ENCODE measurements at regions not wholly inside any gene's neighbourhood (a gene's known extent, or its start where the extent isn't known, plus 50 kb on each side); places are given as distances from the start of the nearest gene placed in this dataset.

DNA sequence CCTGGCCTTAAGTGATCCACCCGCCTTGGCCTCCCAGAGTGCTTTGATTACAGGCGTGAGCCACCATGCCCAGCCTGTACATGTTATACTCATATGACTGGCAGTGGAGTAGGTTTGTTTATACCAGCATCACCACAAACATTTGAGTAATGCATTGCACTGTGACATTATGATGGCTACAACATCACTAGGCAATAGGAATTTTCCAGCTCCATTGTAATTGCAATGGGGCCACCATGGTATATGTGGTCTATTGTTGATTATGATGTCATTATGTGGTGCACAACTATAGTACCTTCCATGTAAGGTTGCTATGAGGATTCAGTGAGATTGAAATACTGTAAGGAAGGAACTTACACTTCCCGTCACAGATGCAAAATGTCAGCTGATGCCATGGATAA is 168.9 kb downstream of the COPRS start:
- DNase-seq (ENCODE audit: low read depth): no peak
- TF ChIP-seq, protein P1, sequence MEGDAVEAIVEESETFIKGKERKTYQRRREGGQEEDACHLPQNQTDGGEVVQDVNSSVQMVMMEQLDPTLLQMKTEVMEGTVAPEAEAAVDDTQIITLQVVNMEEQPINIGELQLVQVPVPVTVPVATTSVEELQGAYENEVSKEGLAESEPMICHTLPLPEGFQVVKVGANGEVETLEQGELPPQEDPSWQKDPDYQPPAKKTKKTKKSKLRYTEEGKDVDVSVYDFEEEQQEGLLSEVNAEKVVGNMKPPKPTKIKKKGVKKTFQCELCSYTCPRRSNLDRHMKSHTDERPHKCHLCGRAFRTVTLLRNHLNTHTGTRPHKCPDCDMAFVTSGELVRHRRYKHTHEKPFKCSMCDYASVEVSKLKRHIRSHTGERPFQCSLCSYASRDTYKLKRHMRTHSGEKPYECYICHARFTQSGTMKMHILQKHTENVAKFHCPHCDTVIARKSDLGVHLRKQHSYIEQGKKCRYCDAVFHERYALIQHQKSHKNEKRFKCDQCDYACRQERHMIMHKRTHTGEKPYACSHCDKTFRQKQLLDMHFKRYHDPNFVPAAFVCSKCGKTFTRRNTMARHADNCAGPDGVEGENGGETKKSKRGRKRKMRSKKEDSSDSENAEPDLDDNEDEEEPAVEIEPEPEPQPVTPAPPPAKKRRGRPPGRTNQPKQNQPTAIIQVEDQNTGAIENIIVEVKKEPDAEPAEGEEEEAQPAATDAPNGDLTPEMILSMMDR (conservative IDR thresholded peaks at IDR 0.05; ENCODE audit: low read depth, low read length): no peak
- no peak overlapping the region for H3K4me3 ChIP-seq (ENCODE audit: low read depth, low read length)

DNA sequence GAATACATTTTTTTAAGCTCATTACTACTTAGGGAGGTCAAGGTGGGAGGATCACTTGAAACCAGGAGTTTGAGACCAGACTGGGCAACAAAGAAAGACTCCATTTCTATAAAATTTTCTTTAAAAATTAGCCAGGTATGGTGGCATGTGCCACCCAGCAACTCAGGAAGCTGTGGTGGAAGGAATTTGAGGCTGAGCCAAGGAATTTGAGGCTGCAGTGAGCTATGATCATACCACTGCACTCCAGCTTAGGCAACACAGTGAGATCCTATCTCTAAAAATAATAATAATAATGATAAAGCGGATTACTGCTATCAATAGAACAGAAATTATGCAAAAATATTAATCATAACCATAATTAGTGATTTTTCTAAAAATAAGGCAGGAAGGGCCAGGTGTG is 170.3 kb downstream of the COPRS start:
- DNase-seq (ENCODE audit: low read depth): peak; percentile 16
- no peak overlapping the region for H3K4me3 ChIP-seq (ENCODE audit: low read depth, low read length)
- TF ChIP-seq, protein P1 (conservative IDR thresholded peaks at IDR 0.05; ENCODE audit: low read depth, low read length): no peak

DNA sequence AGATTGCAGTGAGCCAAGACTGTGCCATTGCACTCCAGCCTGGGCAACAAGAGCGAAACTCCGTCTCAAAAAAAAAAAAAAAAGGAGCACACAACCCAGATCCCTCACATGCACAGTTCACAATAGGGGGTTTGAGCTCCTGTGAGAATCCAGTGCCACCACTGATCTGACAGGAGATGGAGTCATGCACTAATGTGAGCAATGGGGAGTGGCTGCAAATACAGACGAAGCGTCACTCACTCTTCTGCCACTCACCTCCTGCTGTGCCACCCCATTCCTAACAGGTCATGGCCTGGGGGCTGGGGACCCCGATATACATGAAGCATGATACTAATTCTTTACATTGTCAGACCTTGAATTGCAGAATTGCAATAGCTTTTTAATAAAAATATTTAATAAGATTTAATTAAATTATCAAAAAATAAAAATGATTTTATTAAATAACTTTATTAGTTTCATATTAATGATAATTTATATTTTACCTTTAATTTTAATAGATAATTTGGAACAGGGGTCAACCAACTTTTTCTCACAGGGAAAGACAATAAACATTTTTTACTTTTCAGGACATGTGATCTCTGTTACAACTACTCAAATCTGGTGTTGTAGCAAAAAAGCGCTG is 171.4 kb downstream of the COPRS start:
- TF ChIP-seq, protein P1 (conservative IDR thresholded peaks at IDR 0.05; ENCODE audit: low read depth, low read length): no peak
- no peak for DNase-seq (ENCODE audit: low read depth)
- H3K4me3 ChIP-seq (ENCODE audit: low read depth, low read length): no peak overlapping the region

DNA sequence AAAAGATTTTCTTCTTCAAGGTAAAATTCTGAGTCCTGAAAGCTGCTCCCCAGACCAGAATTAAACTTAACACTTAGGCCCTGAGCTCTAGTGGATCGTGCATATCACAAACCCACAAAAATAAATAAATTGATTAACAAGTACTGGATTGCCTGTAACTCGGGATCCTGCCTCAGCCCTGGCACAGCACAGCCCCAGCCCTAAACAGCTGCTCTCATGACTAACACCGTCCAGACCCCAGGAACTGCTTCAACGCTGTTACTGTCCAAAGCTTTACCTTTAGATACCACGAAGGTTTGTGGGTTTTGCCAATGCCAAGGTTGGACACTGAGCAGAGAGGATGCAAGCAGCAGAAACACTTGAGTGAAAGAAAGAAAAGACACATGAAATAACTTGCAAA is 172.5 kb downstream of the COPRS start:
- no peak for DNase-seq (ENCODE audit: low read depth)
- H3K4me3 ChIP-seq (ENCODE audit: low read depth, low read length): no peak overlapping the region
- TF ChIP-seq, protein P1 (conservative IDR thresholded peaks at IDR 0.05; ENCODE audit: low read depth, low read length): no peak

DNA sequence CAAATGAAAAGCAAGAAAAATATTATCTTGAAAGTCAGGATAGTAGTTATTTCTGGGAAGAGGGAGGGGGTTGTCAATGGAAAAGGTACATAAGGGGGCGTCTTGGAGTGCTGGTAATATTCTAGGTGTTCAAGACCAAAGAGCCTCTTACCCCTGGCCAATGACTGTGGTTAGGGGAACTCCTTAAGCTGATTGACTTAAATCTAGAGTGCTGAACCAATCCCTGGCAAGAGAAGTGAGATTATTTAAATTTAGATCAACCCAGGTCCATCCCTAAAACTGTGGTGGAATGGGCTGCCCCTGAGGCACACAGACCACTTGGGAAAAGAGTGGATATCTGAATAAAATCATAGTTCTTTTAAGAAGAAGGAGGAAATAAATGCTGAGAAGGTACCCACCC is 174.1 kb downstream of the COPRS start:
- no peak overlapping the region for H3K4me3 ChIP-seq (ENCODE audit: low read depth, low read length)
- TF ChIP-seq, protein P1 (conservative IDR thresholded peaks at IDR 0.05; ENCODE audit: low read depth, low read length): no peak
- DNase-seq (ENCODE audit: low read depth): no peak

DNA sequence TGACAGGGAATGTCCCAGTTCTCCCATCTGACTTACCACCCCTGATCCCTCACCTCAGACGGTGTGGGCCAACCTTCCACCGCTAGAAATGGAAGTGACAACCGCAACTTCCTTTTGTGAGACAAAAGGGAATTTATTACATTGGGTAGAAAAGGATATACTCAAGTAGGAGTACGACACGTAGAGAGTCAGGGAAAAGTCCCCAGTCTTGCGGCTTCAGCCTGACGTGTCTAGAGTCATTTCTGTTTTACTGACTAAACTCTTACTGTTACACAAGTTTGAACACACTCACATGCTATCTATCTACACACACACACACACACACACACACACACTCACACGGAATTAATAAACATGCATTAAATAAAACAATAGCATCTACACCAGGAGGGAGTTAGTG is 178.9 kb downstream of the COPRS start:
- TF ChIP-seq, protein P1 (conservative IDR thresholded peaks at IDR 0.05; ENCODE audit: low read depth, low read length): no peak
- no peak for DNase-seq (ENCODE audit: low read depth)

DNA sequence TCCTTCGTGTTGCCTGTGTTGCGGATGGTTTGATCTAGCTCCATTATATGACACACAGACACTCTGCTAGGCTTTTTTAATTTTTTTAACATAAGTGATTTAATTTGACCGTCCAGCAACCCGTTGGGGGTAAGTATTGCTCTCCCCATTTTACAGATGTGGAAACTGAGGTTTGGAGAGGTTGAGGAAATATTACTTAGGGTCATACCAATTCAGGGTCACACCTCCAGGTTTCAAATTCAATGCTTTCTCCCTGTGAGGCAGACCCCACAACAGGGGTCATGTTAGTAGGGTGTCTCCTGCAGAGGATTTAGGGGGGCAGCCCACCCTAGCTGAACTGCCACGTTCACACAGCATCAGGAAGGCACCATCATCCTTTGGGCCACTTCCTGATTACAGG is 179.4 kb downstream of the COPRS start:
- H3K4me3 ChIP-seq (ENCODE audit: low read depth, low read length): no peak overlapping the region
- TF ChIP-seq, protein P1 (conservative IDR thresholded peaks at IDR 0.05; ENCODE audit: low read depth, low read length): no peak
- no peak for DNase-seq (ENCODE audit: low read depth)

More for the DNA sequence above, 178.9 kb downstream of the COPRS start:
- no peak overlapping the region for H3K4me3 ChIP-seq (ENCODE audit: low read depth, low read length)

Measured in epithelial cell of proximal tubule (primary cell).